ENCODE measurements at regions not wholly inside any gene's neighbourhood (a gene's known extent, or its start where the extent isn't known, plus 50 kb on each side); places are given as distances from the start of the nearest gene placed in this dataset.

DNA sequence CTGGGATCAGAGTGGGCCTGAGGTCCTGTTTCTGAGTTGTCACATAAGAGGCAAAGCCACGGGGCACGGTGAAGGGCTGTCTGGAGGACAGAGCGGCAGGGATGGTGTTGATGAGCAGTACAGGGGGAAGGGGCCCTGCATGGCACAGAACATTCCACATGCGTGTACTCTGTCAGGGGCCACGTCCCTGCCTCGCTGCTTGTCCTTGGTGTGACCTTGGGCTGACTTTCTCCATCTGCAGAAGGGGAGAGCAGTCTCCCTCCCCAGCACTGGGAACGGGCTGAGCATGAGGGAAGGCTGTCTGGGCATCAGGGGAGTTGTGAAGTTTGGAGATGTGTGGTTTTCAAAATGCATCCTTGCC lies 71.5 kb upstream of the GSE1 start:
- no peak for DNase-seq (ENCODE audit: low spot score)

DNA sequence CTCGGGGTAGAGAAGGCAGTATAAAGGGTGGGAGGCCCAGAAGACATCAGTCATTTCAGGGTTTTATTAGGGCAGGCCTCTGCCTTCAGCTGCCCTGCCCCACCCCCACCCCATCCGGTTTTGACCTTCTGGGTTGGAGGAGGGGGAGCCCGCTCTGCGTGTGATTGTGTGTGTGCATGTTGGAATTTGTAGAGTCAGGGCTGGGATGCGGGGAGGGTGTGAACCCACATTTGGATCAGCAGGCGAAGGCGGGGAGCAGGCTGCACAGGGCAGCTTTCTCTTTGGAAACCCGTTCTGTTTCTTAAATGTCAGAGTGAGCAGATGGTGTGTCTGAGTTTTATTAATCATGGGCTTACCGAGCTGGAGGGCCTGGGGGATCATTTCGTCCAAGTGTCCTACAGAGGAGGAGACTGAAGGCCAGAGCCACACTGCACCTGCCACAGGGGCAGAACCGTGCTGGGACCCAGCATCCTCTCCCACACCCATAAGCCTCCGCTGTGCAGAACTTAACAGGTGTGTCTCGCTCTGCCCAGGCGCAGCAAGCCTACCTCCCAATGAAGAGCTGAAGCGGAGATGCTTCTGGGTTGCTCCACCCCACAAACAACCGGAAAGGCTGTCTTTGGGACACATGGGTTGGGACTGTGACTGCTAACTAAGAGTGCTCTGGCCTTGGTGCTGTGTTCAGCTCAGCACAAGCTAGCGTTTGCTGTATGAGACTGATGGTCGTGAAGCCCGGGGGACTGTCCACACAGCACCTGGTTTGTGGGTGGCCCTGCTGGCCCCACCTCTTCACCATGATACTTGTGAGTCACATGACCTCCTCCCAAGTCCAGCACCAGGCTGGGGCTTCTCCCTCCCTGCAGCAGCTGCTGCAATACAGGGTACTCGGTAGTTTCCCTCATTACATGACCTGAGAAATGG lies 70.9 kb upstream of the GSE1 start:
- no peak for DNase-seq (ENCODE audit: low spot score)

DNA sequence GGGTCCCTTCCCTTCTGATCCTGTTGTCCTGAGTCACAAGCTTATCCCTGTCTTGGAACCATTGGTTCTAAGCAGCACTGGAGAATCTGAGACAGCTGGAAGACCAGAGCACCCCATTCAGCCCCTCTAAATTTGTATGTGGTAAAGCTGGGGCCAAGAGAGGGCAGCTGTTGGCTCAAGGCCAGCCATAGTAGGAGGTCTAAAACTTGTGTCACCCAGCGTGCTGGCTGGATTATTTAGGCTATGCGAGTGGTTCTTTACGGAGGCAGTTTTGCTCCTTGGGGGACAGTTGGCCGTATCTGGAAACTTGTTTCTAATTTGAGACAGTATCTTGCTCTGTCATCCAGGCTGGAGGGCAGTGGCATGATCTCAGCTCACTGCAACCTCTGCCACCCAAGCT lies 69.6 kb upstream of the GSE1 start:
- DNase-seq (ENCODE audit: low spot score) = no peak

DNA sequence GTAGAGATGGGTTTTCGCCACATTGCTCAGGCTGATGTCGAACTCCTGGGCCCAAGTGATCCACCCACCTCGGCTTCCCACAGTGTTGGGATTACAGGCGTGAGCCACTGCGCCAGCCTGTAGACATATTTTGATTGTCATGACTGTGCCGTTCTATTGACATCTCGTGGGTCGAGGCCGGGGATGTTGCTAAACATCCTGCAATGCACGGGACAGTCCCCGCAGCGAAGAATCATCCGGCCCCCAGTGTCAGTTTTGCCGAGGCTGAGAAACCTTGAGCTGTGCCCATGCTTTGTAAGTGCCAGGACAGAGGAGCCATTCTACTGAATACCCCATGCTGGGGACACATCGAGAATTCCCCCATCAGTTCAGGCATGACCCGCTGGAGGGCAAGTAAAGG lies 69.1 kb upstream of the GSE1 start:
- no peak for DNase-seq (ENCODE audit: low spot score)

DNA sequence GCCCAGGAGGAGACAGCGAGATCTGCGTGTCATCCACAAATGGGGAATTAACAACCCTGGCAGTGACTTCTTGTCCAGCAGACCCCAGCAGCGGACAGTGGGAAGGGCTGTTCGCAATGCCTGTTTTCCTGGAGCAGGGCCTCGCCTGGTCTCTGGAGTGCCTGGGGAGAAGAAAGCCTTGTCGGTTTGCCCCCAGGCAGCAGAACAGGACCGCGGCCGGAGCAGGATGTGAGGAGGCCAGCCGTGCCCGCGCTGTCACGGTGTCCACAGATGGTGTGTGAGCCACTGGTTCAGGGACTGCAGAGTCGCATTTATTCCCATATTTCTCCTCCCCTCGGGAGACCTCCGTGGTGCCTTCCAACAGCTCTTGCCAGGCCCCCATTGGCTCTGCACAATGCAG lies 68.5 kb upstream of the GSE1 start:
- no peak for DNase-seq (ENCODE audit: low spot score)

DNA sequence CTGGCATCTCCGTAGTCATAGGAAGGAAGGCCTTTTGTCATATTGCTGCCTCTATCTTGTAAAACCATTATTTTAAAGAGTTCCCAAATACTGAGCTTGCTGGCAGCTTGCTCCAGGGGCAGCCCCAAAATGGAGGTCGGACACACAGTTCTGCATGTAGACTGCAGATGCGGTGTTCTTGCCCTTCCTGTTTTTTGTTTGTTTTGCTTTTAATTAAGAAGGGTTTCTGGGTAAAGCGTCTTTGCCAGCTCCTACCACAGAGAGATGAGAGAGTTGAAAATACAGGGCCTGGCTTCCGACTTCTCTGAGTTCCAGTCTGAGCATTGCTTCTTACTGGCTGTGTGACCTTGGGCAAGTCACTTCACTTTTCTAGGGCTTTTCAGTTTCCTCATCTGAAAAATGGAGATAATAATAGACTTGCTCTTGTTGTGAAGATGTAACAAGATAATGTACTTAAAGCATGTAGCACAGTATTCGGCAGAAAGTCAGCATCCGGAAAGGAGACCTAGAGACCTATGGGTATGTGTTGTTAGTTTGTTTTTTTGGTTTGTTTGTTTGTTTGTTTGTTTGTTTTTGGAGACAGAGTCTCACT lies 67.8 kb upstream of the GSE1 start:
- DNase-seq (ENCODE audit: low spot score) = no peak

DNA sequence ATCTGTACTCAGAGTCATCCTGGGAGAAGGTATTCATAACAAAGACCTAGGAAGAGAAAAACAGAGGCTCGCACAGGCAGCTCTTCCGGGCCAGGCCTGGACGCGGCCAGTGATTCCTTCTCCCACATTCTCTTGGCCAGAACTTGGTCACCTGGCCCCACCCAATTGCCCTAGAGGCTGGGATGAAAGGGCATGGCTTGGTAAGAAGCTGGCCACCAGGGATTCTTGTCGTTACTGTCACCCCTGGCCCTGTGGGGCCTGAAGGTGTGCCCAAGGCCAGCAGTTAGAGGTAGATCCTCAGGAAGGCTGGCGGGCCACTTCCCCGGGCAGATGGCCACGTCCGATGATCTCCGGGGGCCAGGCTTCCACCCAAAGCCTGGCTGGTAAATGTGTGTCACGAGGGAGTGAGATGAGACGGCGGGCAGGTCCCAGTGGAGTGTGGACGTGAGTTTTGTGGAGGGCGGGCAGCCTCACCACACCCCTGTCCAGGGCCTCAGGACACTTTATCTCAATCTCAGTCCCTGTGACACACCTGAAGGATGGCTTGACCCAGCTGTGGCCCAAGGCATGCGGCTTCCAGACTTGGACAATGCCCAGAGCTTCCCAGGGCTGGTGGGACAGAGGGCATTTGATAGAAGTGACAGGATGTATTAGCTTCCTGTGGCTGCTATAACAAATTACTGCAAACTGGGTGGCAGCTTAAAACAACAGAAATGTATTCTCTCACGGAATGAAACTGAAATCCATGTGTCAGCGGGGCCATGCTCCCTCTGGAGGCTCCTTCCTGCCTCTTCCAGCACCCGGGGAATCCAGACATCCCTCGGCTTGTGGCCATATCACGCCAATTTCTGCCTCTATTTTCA lies 66.3 kb upstream of the GSE1 start:
- no peak for DNase-seq (ENCODE audit: low spot score)

DNA sequence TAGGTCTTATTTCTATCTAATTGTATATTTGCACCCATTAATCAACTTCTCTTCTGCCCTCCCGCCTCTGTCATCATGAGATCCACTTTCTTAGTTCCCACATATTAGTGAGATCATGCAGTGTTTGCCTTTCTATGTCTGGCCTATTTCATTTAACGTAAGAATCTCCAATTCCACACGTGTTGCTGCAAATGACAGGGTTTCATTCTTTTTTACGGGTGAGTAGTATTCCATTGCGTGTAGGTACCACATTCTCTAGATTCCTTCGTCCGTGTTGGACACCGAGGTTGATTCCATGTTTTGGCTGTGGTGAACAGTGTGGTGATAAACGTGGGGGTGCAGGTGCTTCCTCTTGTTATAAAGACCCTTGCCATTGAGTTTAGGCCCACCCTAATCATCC lies 64.7 kb upstream of the GSE1 start:
- no peak for DNase-seq (ENCODE audit: low spot score)

DNA sequence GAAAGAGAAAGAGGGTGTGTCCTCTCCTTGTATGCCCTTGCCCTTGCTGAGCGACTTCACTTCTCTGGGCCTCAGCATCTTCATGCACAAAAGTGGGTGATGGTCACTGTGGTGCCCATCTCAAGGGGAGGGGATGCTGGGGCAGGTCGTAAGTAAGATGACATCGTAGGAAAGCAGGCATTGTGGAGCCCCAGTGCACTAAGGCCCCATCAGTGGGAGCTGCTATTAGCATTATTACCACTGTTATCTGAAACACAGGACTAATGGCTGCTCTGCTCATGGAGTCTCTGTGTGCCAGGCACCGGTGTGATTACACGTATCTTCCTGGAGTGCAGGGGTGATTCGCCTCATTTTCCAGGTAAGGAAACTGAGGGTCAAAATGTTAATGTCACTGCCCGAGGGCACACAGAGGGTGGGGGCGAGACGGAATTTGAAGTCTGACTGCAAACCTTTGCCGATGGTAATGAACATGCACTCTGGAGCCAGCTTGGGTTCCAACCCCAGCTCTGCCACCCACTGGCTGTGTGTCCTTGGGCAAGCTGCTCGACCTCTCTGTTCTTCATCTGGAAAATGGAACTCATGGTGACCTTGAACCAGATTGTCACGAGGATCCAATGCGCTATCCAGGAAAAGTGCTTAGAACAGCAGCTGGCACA lies 63.2 kb upstream of the GSE1 start:
- DNase-seq (ENCODE audit: low spot score) = no peak

DNA sequence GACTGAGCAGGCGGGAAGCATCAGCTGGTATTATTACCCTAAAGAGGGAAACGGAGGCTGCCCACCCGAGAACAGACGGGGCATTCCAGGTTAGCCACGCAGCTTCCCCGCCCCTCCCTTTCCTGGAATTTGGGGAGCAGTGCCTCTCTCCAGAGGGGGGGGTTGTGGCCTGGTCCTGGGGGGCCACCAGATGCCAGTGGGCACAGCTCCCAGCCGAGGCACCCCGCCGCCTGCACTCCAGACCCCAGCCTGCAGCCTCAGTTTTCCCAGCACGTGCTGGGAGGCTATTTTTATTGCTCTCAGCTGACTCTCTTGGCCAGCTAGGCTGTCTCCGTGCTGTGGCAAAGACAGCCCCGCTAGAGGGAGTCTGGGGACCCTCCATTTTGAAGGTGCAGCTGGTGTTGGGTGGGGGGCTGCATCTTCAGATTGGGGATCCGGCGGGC lies 62.7 kb upstream of the GSE1 start:
- no peak for DNase-seq (ENCODE audit: low spot score)

DNA sequence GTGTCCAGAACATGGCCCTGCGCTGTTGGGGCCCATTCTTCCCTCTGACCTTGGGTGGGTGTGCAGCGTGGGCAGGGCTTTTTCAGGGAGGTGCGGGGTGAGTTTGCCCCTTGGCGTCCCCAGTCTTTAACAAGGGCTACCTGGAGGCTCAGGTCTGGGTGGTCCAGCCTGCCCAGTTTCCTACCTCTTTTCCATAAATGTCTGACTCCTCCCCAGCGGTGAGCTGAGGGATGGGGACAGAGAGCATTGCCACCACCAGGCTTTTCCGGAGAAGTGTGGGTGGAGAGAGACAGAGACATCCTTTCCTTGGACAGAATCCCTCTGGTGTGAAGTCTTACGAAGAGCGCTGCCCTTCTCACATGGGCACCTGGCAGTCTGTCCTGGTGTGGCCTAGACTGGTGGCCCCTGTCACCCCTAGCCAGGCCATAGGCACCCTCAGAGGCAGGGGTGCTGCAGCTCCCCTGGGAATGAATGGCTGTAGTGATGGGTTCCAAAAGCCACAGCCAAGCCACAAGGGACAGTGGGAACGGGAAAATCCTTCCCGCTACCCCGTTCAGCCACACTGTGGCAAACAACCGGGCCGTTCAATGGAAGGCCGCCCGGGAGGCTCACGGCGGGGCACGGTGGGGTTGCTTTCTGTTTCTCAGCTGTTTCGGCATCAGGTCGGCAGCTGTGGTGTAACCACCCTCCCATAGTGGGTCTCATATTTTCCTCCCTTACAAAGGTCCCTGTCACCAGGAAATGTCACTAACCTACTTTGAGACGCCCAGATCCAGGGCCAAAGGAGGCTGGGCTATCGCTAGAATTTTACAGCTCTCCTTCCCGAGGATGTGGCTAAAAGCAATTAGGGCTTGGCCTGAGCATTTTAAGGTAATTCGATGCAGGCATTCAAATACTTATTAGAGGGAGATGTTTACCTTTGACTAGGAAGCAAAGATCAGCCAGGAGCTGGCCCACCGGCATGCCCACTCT lies 61.9 kb upstream of the GSE1 start:
- no peak for DNase-seq (ENCODE audit: low spot score)

DNA sequence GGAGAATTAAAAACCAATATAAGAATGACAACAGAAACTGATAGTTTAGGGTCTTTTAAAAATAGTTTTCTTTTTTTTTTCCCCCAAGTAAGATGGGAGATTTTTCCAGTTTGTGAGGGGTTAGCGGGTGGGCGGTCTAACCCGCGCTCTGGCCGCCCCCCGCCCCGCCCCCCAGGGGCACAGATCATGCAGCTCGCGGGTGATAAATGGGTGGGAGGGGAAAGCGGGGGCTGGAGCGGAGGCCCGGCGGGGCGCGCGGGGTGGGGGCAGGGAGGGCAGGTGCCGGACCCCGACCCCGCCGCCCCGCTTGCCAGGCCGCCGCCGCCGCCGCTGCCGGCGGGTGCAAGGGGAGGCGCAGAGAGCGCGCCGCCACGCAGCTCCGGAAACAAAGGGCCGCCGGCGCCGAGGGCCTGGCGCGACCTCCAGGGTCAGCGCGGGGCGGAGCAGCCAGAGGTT lies 60.1 kb upstream of the GSE1 start:
- no peak for DNase-seq (ENCODE audit: low spot score)

DNA sequence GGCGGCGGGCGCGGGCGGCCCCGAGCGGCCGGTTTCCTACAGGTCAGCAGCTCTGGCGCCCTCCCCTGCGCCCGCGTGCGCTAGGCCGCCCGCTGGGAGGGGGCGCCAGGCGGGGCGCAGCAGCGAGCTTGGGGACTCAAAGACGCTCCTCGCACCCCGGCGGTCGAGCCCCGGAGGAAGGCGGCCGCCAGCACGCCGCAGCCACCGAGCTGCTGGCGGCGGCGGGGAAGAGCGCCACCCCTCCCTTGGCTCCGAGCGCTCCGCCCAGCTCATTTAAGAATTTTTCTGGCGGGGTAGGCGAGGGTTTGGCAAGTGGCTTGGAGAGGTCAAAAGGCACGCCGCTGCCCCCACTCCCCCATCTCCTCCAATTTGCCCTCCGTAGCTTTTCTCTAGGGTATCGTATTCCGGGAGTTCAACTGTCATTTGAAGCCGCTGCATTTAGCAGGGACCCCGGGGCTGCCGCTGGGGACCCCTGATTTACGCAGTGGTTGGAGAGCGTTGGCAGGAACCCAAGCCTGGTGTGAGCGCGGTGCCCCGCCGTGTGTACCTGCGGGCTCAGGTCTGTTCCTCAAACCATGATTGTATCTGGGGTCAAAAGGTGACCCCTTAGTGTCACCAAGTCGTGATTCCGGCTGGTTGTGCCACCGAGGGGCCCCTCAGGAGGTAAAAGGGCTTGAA lies 59.5 kb upstream of the GSE1 start:
- DNase-seq (ENCODE audit: low spot score) = no peak

DNA sequence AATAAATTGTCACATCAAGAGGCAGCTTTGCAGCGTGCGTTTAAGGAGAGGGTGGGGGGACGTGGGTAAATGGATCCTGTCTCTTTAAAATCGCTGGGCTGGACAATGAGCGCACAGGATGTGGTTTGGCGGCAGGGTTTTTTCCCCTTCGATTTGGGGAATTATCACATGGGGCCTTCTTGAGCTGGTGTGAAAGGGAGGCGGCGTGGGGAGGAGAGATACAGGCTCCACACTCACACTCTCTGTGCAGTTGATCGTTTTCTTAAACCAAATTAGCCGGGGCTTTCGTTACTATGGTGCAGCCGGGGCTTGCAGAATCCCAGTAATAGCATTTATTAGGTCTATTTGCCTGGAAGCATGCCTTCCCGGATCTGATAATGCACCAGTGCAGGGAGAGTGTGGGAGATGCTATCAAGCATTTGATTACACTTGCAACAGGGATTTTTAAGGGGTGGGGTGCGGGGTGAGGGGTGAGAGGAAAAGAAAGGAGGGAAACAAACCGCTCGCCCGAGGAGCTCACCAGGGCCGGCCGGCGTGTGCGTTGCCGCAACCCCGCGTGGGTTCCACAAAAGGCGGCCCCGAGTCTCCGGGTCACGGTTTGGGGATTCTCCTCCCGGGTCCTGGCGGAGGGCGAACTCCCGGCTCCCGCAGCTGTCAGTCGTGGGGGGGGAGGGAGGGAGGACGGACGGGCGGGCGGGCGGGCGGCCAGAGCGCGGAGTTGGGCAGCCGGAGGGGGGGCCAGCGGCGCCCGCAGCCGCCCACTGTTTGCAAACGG lies 58.8 kb upstream of the GSE1 start:
- peak; percentile 61 for DNase-seq (ENCODE audit: low spot score)

DNA sequence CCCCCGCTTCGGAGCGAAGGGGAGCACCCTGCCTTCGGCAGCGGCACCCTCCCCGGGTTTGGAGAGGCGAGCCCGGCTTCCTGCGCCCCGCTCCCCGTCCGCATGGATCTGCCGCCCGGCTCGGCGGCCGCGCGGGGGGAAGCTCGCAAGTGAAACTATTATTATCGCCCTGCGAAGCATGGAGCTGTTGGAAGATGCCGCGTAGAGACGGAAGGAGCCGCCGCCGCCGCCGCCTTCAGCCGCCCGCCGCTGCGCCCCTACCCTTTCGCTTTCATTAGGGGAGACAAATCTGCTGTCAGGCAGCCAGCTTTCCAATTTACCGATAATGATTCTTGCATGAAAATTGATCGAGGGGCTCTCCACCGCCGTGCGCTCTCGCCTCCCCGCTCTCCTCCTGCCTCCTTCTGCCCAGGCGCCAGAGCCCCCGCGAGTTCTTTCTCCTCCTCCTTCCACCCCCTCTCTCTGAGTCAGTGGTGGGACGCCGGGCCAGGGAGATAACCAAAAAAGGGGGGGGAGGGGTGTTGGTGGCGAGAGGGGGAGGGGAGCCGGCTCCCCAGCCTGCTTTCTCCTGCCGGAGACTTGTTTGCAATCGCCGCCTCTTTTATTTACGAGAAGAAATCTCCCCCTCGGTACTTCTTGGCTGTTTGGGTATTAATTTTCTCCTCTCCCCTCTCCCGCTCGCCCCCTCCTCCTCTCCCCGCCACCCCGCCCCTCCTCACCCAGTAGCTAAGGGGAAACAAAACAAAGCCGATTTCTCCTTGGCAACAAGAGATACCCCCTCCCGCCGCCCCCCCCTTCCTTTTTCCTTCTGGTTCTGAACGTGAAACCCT lies 58.0 kb upstream of the GSE1 start:
- DNase-seq (ENCODE audit: low spot score) = no peak

DNA sequence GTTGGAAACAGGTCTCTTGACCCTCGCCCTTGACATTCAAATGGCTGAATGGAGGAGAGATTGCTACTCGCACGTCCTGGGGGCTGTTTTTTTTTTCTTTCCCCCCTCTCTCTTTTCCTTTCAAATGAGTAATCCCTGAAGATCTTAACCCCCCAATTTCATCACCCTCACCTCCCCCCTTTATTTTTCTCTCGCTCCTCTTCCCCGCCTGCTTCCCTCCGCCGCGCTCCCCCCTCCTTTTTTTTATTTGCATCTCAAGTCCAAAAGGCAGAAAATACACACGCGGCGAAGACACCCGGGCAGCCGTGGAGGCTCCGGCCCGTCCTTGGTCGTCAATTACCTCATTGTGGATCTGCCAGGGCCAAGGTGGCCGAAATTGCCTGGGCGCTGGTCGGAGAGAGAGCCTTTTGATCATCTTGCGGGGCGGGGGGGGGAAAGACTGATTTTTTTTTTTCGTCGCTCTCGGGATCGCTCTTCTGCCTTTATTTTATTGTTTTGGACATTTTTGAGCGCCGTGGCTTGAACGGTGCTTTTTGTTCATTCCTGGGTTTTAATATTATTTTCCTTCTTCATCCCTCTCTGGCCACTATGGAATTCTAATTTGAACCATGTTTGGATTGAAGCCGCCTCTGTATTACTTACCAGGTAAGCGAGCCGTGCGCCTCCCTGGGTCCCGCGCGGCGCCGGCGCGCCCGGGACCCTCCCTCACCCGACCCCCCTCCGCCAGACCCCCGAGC lies 57.2 kb upstream of the GSE1 start:
- no peak for DNase-seq (ENCODE audit: low spot score)

DNA sequence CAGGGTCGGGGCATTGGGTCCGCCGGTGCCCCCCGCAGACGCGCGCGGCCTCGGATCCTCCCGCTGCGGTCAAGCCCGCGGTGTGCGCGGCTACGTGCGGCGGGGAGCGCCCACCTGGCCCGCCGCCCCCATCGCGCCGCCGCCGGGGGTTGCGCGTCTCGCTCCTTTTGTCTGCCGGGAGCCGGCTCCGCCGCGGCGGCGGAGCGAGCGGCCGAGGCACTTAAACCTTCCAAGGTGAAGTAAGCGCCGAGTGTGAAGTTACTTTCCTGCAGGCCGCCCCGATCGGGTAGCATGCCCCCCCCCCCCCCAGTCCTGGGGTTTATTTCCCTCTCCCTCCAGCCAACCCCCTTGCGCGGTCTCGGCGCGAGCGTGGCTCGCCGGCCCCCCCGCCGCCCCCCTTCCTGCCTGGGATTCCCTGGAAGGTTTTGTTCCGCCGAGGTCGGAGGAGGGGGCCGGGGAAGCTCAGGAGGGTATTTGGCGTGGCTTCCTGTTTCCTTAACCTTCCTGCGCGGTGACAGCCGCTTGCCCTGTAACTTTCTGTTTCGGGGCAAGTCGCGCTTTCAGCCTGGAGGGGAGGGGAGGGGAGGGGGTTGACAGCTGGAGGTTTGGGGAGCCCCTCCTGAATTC lies 56.6 kb upstream of the GSE1 start:
- no peak for DNase-seq (ENCODE audit: low spot score)
